ENCODE measurements at regions not wholly inside any gene's neighbourhood (a gene's known extent, or its start where the extent isn't known, plus 50 kb on each side); places are given as distances from the start of the nearest gene placed in this dataset.

DNA sequence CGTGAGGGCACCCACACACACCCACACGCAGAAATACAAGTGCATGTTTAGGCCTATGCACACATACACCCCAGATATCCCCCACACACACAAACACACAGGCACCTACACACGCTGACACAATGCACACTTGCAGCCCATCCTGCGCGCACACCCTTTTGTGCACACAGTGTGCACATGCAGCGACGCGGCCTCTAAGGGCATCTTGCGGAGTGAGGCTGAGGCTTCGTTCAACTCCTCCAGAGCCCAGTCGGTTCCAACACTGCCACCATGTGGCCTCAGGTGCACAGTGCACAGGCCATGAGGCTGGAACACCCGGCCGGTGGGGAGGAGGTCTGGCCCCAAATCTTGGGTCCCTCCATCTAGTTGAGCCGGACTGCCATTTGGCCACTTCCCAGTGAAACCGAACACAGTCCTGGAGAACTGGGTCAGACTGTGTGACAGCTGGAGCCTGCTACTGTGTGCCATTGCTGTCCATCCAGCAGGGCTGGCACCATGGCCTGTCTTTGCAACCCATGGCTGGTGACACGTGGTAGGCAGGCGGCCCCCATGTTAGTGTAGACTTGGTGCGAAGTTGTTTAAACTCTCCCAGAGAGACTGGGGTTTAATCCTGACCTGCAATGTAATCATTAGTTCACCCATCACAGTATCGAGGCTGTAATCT is 97.7 kb upstream of the MVB12B start:
- TF ChIP-seq, protein P1, sequence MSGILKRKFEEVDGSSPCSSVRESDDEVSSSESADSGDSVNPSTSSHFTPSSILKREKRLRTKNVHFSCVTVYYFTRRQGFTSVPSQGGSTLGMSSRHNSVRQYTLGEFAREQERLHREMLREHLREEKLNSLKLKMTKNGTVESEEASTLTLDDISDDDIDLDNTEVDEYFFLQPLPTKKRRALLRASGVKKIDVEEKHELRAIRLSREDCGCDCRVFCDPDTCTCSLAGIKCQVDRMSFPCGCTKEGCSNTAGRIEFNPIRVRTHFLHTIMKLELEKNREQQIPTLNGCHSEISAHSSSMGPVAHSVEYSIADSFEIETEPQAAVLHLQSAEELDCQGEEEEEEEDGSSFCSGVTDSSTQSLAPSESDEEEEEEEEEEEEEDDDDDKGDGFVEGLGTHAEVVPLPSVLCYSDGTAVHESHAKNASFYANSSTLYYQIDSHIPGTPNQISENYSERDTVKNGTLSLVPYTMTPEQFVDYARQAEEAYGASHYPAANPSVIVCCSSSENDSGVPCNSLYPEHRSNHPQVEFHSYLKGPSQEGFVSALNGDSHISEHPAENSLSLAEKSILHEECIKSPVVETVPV (CRISPR knock-in tag; IDR thresholded peaks at IDR 0.05), result no peak
- TF ChIP-seq OSR1 (CRISPR knock-in tag; IDR thresholded peaks at IDR 0.05) (no peak), ZFP30 (CRISPR knock-in tag; IDR thresholded peaks at IDR 0.05) (no peak), ZFP3 (CRISPR knock-in tag; IDR thresholded peaks at IDR 0.05) (no peak), RARB (CRISPR knock-in tag; IDR thresholded peaks at IDR 0.05) (no peak)
